ENCODE measurements at regions not wholly inside any gene's neighbourhood (a gene's known extent, or its start where the extent isn't known, plus 50 kb on each side); places are given as distances from the start of the nearest gene placed in this dataset.

DNA sequence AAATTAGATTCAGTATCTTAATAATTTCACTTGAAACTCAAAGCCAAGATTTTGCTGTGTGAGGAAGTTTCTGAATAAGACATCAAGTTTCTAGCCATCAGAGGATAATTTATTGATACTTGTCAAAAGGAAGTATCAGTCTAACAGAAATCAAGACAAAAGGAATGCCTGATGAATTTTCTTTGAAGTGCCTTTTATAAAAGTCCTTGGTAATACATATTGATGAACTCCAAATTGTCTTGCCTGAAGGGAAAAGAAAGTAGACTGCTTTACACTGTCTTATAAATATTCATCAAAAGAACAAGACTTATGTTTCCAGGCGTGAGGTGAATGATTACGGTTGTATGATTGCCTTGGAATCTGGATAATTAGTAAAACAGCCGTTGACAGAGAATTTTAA is 986.0 kb upstream of the MAP3K7 start:
- Histone ChIP-seq H3K27me3 (ENCODE audit: control insufficient read depth, insufficient read depth, low read length) (no peaks in the 10 kb centered on the region), H3K4me3 (ENCODE audit: low read depth, low read length) (no peak overlapping the region), H3K4me1 (ENCODE audit: control insufficient read depth, insufficient read depth, low read length) (peaks cover 2% of the 10 kb centered on the region), H3K36me3 (ENCODE audit: control insufficient read depth, insufficient read depth, low read length) (no peaks in the 10 kb centered on the region), H3K9ac (ENCODE audit: low read depth, low read length) (no peak overlapping the region), H3K9me3 (ENCODE audit: control insufficient read depth, insufficient read depth, low read length) (no peaks in the 10 kb centered on the region)

DNA sequence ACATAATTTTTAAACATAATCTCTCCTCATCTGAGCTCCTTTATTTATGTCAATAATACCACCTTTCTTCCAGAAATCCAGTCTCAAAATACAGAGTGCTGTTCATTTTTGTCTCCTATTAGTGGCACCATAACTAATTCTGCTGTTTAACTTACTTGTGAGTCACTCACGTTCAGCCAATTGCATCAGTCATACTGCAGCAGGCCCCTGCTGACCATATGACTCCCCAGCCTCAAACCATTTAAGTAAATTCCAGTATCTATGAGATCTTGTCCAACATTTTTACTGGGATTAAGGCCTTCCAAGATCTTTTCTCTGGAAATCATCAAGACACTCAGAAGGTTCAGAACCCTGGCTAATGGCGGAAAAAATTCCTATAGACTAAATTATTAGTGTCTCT is 982.2 kb upstream of the MAP3K7 start:
- no peak overlapping the region for H3K9ac ChIP-seq (ENCODE audit: low read depth, low read length)
- peaks cover 2% of the 10 kb centered on the region for H3K4me1 ChIP-seq (ENCODE audit: control insufficient read depth, insufficient read depth, low read length)

DNA sequence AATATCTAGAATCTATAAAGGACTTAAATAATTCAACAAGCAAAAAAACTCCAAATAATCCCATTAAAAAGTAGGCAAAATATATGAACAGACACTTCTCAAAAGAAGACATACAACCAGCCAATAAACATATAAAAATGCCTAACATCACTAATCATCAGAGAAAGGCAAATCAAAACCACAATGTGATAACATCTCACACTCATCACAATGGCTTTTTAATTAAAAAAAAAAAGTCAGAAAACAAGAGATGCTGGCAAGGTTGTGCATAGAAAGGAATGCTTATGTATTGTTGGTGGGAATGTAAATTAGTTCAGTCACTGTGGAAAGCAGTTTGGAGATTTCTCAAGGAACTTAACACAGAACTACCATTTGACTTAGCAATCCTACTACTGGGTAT is 979.6 kb upstream of the MAP3K7 start:
- H3K36me3 ChIP-seq (ENCODE audit: control insufficient read depth, insufficient read depth, low read length): no peaks in the 10 kb centered on the region
- H3K9me3 ChIP-seq (ENCODE audit: control insufficient read depth, insufficient read depth, low read length): no peaks in the 10 kb centered on the region

More for the DNA sequence above, 982.2 kb upstream of the MAP3K7 start:
- no peaks in the 10 kb centered on the region for H3K9me3 ChIP-seq (ENCODE audit: control insufficient read depth, insufficient read depth, low read length)
- no peaks in the 10 kb centered on the region for H3K36me3 ChIP-seq (ENCODE audit: control insufficient read depth, insufficient read depth, low read length)
- H3K27me3 ChIP-seq (ENCODE audit: control insufficient read depth, insufficient read depth, low read length): no peaks in the 10 kb centered on the region
- no peak overlapping the region for H3K4me3 ChIP-seq (ENCODE audit: low read depth, low read length)

DNA sequence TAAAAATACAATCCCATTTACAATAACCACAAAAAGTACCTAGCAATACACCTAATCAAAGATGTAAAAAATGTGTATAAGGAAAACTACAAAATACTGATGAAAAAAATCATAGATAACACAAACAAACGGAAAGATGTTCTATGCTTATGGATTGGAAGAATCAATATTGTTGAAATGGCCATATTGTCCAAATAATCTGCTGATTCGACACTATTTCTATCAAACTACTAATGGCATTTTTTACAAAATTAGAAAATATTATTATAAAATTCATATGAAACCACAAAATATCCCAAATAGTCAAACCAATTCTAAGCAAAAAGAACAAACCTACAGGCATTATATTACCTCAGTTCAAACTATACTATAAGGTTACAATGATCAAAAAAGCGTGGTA is 978.3 kb upstream of the MAP3K7 start:
- H3K9ac ChIP-seq (ENCODE audit: low read depth, low read length): no peak overlapping the region
- H3K4me3 ChIP-seq (ENCODE audit: low read depth, low read length): no peak overlapping the region
- no peaks in the 10 kb centered on the region for H3K27me3 ChIP-seq (ENCODE audit: control insufficient read depth, insufficient read depth, low read length)
- no peaks in the 10 kb centered on the region for H3K36me3 ChIP-seq (ENCODE audit: control insufficient read depth, insufficient read depth, low read length)
- H3K9me3 ChIP-seq (ENCODE audit: control insufficient read depth, insufficient read depth, low read length): no peaks in the 10 kb centered on the region
- no peaks in the 10 kb centered on the region for H3K4me1 ChIP-seq (ENCODE audit: control insufficient read depth, insufficient read depth, low read length)

More for the DNA sequence above, 979.6 kb upstream of the MAP3K7 start:
- H3K27me3 ChIP-seq (ENCODE audit: control insufficient read depth, insufficient read depth, low read length): no peaks in the 10 kb centered on the region
- H3K9ac ChIP-seq (ENCODE audit: low read depth, low read length): no peak overlapping the region
- H3K4me1 ChIP-seq (ENCODE audit: control insufficient read depth, insufficient read depth, low read length): no peaks in the 10 kb centered on the region
- no peak overlapping the region for H3K4me3 ChIP-seq (ENCODE audit: low read depth, low read length)

DNA sequence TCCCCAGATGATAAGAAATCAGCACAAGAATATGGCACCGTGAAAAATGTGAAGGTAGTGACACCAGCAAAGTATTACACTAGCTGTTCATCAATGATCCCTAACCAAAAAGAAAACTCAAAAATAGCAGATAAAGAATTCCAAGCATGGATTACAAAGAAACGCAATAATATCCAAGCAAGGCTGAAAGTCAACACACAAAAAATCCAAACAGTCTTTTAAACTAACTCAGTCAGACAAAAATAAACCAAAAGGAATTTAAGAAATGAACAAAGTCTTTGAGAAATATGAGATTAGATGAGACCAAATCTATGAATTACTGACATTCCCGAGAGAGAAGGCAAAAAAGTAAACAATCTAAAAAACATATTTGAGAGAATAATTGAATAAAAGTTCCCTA is 976.1 kb upstream of the MAP3K7 start:
- no peaks in the 10 kb centered on the region for H3K36me3 ChIP-seq (ENCODE audit: control insufficient read depth, insufficient read depth, low read length)
- no peaks in the 10 kb centered on the region for H3K9me3 ChIP-seq (ENCODE audit: control insufficient read depth, insufficient read depth, low read length)
- H3K27me3 ChIP-seq (ENCODE audit: control insufficient read depth, insufficient read depth, low read length): no peaks in the 10 kb centered on the region
- no peak overlapping the region for H3K4me3 ChIP-seq (ENCODE audit: low read depth, low read length)
- H3K4me1 ChIP-seq (ENCODE audit: control insufficient read depth, insufficient read depth, low read length): no peaks in the 10 kb centered on the region
- H3K9ac ChIP-seq (ENCODE audit: low read depth, low read length): no peak overlapping the region

DNA sequence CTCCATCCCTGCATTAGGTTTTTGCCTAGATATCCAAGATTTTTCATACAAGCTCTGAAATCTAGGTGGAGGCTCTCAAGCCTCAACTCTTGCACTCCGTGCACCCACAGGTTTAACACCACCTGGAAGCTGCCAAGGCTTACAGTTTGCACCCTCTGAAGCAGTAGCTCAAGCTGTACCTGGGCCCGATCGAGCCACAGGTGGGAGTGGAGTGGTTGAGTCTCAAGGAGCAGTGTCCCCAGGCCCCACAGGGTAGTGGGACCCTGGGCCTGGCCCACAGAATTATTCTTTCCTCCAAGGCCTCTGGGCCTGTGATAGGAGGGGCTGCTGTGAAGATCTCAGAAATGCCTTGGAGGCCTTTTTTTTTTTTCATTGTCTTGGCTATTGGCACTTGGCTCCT is 973.5 kb upstream of the MAP3K7 start:
- H3K4me1 ChIP-seq (ENCODE audit: control insufficient read depth, insufficient read depth, low read length): no peaks in the 10 kb centered on the region
- no peaks in the 10 kb centered on the region for H3K27me3 ChIP-seq (ENCODE audit: control insufficient read depth, insufficient read depth, low read length)
- H3K9ac ChIP-seq (ENCODE audit: low read depth, low read length): no peak overlapping the region
- H3K36me3 ChIP-seq (ENCODE audit: control insufficient read depth, insufficient read depth, low read length): no peaks in the 10 kb centered on the region
- no peaks in the 10 kb centered on the region for H3K9me3 ChIP-seq (ENCODE audit: control insufficient read depth, insufficient read depth, low read length)
- H3K4me3 ChIP-seq (ENCODE audit: low read depth, low read length): no peak overlapping the region

DNA sequence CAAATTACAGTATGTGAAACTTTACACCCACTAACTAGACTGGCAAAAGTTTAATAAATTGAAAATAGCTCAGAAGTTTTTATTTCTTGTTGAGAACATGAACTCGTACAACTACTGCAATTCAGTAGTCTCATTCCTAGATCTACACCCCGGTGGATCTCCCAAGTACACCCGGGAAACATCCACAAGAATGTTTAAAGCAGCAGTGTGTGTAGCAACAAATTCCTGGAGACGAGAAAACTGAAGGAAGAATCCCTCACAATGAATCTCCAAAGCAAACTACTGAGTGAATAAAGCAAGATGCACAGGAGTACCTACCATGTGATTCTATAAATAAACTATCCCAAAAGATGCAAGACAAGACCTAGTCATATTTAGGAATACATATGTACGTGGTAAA is 954.0 kb upstream of the MAP3K7 start:
- Histone ChIP-seq H3K4me1 (ENCODE audit: control insufficient read depth, insufficient read depth, low read length) (no peaks in the 10 kb centered on the region), H3K27me3 (ENCODE audit: control insufficient read depth, insufficient read depth, low read length) (no peaks in the 10 kb centered on the region), H3K9ac (ENCODE audit: low read depth, low read length) (no peak overlapping the region), H3K4me3 (ENCODE audit: low read depth, low read length) (no peak overlapping the region), H3K9me3 (ENCODE audit: control insufficient read depth, insufficient read depth, low read length) (no peaks in the 10 kb centered on the region), H3K36me3 (ENCODE audit: control insufficient read depth, insufficient read depth, low read length) (no peaks in the 10 kb centered on the region)

DNA sequence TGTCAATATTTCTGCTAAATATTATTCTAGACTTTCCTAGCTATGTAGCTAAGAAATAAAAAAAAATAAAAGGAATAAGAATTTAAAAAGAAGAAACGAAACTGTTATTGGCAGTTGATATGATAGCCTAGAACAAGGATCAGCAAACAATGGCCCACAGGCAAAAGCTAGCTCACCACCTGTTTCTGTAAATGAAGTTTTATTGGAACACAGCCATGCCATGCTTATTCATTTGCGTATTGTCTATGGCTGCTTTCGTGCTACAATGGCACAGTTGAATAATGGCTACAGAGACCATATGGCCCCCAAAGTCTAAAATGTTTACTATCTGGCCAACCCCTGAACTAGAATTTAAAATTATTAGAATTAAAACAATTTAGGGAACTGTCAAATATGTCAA is 952.6 kb upstream of the MAP3K7 start:
- no peak overlapping the region for H3K9ac ChIP-seq (ENCODE audit: low read depth, low read length)
- H3K27me3 ChIP-seq (ENCODE audit: control insufficient read depth, insufficient read depth, low read length): no peaks in the 10 kb centered on the region
- no peak overlapping the region for H3K4me3 ChIP-seq (ENCODE audit: low read depth, low read length)
- no peaks in the 10 kb centered on the region for H3K9me3 ChIP-seq (ENCODE audit: control insufficient read depth, insufficient read depth, low read length)
- no peaks in the 10 kb centered on the region for H3K36me3 ChIP-seq (ENCODE audit: control insufficient read depth, insufficient read depth, low read length)
- no peaks in the 10 kb centered on the region for H3K4me1 ChIP-seq (ENCODE audit: control insufficient read depth, insufficient read depth, low read length)

DNA sequence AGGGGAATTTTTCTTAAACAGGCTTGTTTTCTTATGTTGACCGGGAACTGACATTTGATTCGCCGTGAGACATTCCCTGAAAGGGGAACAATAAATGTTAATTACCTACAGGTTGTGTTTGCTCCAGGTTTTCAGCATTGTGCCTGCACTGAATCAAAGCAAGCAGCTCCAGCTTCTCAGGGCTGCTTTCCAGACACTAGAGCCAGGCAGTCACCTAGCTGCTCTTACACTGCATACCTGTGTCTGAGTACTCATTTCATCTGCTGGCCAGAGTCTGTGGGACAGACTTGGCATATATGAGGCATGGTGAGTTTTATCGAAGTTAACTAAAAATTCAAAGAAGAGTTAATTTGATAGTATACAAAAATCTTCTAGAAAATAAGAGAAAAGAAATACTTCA is 951.8 kb upstream of the MAP3K7 start:
- Histone ChIP-seq H3K4me1 (ENCODE audit: control insufficient read depth, insufficient read depth, low read length) (no peaks in the 10 kb centered on the region), H3K36me3 (ENCODE audit: control insufficient read depth, insufficient read depth, low read length) (no peaks in the 10 kb centered on the region), H3K4me3 (ENCODE audit: low read depth, low read length) (no peak overlapping the region), H3K9ac (ENCODE audit: low read depth, low read length) (no peak overlapping the region), H3K27me3 (ENCODE audit: control insufficient read depth, insufficient read depth, low read length) (no peaks in the 10 kb centered on the region), H3K9me3 (ENCODE audit: control insufficient read depth, insufficient read depth, low read length) (no peaks in the 10 kb centered on the region)

DNA sequence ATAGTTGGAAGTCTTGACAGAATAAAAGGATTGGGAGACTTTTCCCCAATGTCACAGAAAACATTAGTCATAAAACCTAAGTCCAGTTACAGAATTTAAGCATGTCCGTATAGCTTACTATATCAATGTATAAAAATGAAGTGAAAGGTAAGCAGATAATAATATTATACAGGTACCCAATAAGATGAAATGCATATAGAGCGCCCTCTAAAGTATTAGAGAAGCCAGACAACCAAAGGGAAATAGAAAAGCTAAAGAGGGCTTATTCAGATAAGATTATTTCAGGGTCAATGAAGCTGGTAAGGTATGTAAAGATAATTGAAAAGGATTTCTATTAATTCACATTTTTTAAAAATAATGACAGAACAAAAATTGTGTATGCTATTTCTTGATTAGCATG is 947.7 kb upstream of the MAP3K7 start:
- H3K4me3 ChIP-seq (ENCODE audit: low read depth, low read length): no peak overlapping the region
- H3K4me1 ChIP-seq (ENCODE audit: control insufficient read depth, insufficient read depth, low read length): no peaks in the 10 kb centered on the region
- no peak overlapping the region for H3K9ac ChIP-seq (ENCODE audit: low read depth, low read length)
- H3K9me3 ChIP-seq (ENCODE audit: control insufficient read depth, insufficient read depth, low read length): no peaks in the 10 kb centered on the region
- H3K36me3 ChIP-seq (ENCODE audit: control insufficient read depth, insufficient read depth, low read length): no peaks in the 10 kb centered on the region
- H3K27me3 ChIP-seq (ENCODE audit: control insufficient read depth, insufficient read depth, low read length): no peaks in the 10 kb centered on the region

DNA sequence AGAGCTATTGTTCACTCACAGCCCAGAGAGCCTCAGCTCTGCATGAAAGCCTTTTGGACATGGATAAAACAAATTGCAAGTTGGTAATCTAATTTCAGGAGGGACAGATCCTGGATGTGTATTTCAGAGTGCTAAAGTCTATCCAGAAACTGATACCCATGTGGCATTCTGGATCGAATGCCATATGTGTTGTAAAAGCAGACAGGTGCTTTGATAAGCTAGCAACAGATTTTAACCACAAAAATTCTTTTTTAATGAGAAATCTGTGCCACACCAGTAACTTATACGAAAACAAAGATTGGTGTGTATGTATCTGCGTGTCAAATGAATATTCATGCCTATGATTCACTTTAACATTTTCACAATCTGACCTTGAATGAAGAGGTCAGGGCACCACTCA is 936.6 kb upstream of the MAP3K7 start:
- Histone ChIP-seq H3K27me3 (ENCODE audit: control insufficient read depth, insufficient read depth, low read length) (no peaks in the 10 kb centered on the region), H3K4me3 (ENCODE audit: low read depth, low read length) (no peak overlapping the region), H3K36me3 (ENCODE audit: control insufficient read depth, insufficient read depth, low read length) (no peaks in the 10 kb centered on the region), H3K9ac (ENCODE audit: low read depth, low read length) (no peak overlapping the region), H3K4me1 (ENCODE audit: control insufficient read depth, insufficient read depth, low read length) (no peaks in the 10 kb centered on the region), H3K9me3 (ENCODE audit: control insufficient read depth, insufficient read depth, low read length) (no peaks in the 10 kb centered on the region)

DNA sequence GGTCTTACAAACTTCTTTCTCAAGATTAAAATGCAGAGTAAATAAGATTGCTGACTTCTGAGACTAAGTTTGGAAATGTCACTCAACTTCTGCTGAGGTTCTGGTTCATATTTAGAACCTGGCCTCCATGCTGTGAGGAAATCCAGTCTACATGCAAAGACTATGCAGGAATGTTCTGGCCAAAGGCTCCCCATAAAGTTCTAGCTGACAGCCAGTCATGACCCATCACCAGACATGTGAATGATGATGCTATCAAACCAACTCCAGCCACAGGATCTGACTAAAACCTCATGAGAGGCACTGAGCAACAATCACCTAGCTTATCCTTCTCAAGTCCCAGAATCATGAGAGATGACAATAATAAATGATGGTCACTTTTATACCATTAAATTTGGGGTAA is 935.1 kb upstream of the MAP3K7 start:
- H3K4me3 ChIP-seq (ENCODE audit: low read depth, low read length): no peak overlapping the region
- H3K4me1 ChIP-seq (ENCODE audit: control insufficient read depth, insufficient read depth, low read length): no peaks in the 10 kb centered on the region

DNA sequence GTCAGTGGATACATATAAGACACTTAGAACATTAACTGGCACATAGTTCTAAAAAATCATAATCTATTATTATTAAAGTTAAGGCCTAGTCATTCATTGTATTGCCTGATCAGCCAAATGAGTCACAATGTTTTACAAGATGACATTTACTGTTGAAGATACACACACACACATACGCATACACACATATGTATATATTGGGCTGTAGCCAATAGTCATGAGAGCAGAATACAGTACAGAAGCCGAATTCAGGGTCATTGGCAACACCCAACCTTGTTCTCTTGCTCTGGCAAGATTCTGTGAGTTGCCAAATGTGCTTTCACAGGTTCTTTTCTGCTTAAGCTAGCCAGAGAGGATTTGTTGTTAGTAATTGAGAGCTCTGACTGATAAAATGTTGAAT is 922.8 kb upstream of the MAP3K7 start:
- Histone ChIP-seq H3K27me3 (ENCODE audit: control insufficient read depth, insufficient read depth, low read length) (no peaks in the 10 kb centered on the region), H3K4me3 (ENCODE audit: low read depth, low read length) (no peak overlapping the region), H3K9me3 (ENCODE audit: control insufficient read depth, insufficient read depth, low read length) (no peaks in the 10 kb centered on the region), H3K4me1 (ENCODE audit: control insufficient read depth, insufficient read depth, low read length) (no peaks in the 10 kb centered on the region), H3K9ac (ENCODE audit: low read depth, low read length) (no peak overlapping the region), H3K36me3 (ENCODE audit: control insufficient read depth, insufficient read depth, low read length) (no peaks in the 10 kb centered on the region)

More for the DNA sequence above, 935.1 kb upstream of the MAP3K7 start:
- no peak overlapping the region for H3K9ac ChIP-seq (ENCODE audit: low read depth, low read length)
- H3K27me3 ChIP-seq (ENCODE audit: control insufficient read depth, insufficient read depth, low read length): no peaks in the 10 kb centered on the region
- H3K9me3 ChIP-seq (ENCODE audit: control insufficient read depth, insufficient read depth, low read length): no peaks in the 10 kb centered on the region
- H3K36me3 ChIP-seq (ENCODE audit: control insufficient read depth, insufficient read depth, low read length): no peaks in the 10 kb centered on the region
